Naive thymus-derived CD4-positive, alpha-beta T cell (primary cell): ENCODE measurements at regions not wholly inside any gene's neighbourhood (a gene's known extent, or its start where the extent isn't known, plus 50 kb on each side); places are given as distances from the start of the nearest gene placed in this dataset.

Experiments used
- ATAC-seq: fragments of 150-1000 bp; cut with Tn5 transposase; 2 replicates; pipeline ENCODE4 v1.10.0; 2021; ENCODE audit warnings: mild to moderate bottlenecking, moderate library complexity
- CTCF ChIA-PET: fragments of 350-600 bp; sonication (Branson Sonifier 250); formaldehyde crosslinking; loops from one replicate; lab custom pipeline; 2021; ENCODE audit warnings: antibody characterized with exemption; lab: Charles Lee
- POLR2A ChIA-PET: fragments of 350-600 bp; sonication (Branson Sonifier 250); formaldehyde crosslinking; loops from one replicate; lab custom pipeline; 2021; ENCODE audit warnings: antibody characterized with exemption, inconsistent platforms; lab: Charles Lee
- DNase-seq, 9 donors: peaks; one replicate each; pipeline versions ENCODE4 v3.0.0 to v3.0.0-alpha.2; 2020 to 2022; ENCODE audit warnings: mixed read lengths in 1 of 9
- H3K27ac ChIP-seq: one replicate; pipeline ENCODE4 v1.7.0; 2013; ENCODE audit warnings: mild to moderate bottlenecking, low read depth, low read length, moderate library complexity
- H3K27me3 ChIP-seq, 2 donors: one replicate each; pipeline ENCODE4 v1.7.0; 2013; ENCODE audit warnings: low read length in 2 of 2, mild to moderate bottlenecking in 2 of 2, moderate library complexity in 2 of 2; ENCODE audit not compliant: control insufficient read depth in 2 of 2, insufficient read depth in 2 of 2
- H3K36me3 ChIP-seq, 3 experiments: 1 replicate in 2 of 3; 2 replicates in 1 of 3; pipeline ENCODE4 v1.7.0; 2013; ENCODE audit warnings: low read length in 3 of 3, mild to moderate bottlenecking in 3 of 3, moderate library complexity in 1 of 3; ENCODE audit not compliant: insufficient read depth in 3 of 3, control insufficient read depth in 2 of 3
- H3K4me1 ChIP-seq, 2 donors: one replicate each; pipeline ENCODE4 v1.7.0; 2013; ENCODE audit warnings: low read length in 2 of 2, mild to moderate bottlenecking in 2 of 2, moderate library complexity in 1 of 2; ENCODE audit not compliant: control insufficient read depth in 2 of 2, insufficient read depth in 2 of 2
- H3K4me3 ChIP-seq: 2 replicates; pipeline ENCODE4 v1.7.0; 2013; ENCODE audit warnings: mild to moderate bottlenecking, low read length
- H3K9me3 ChIP-seq, 3 experiments: 1 replicate in 2 of 3; 2 replicates in 1 of 3; pipeline ENCODE4 v1.7.0; 2013; ENCODE audit warnings: low read length in 3 of 3; ENCODE audit not compliant: control insufficient read depth in 2 of 3
- H3K27ac Mint-ChIP-seq, 9 donors: one replicate each; pipeline ENCODE4 v1.8.0; 2020 to 2022; ENCODE audit warnings: mixed read lengths in 9 of 9, mild to moderate bottlenecking in 8 of 9, moderate library complexity in 5 of 9, inconsistent platforms in 2 of 9
- H3K27me3 Mint-ChIP-seq, 5 donors: one replicate each; pipeline ENCODE4 v1.8.0; 2021 to 2022; ENCODE audit warnings: mixed read lengths in 5 of 5, mild to moderate bottlenecking in 1 of 5
- H3K36me3 Mint-ChIP-seq, 5 donors: one replicate each; pipeline ENCODE4 v1.8.0; 2020 to 2022; ENCODE audit warnings: mixed read lengths in 5 of 5, mild to moderate bottlenecking in 3 of 5, inconsistent platforms in 1 of 5
- H3K4me1 Mint-ChIP-seq, 7 donors: one replicate each; pipeline ENCODE4 v1.8.0; 2020 to 2022; ENCODE audit warnings: mixed read lengths in 7 of 7, mild to moderate bottlenecking in 3 of 7, inconsistent platforms in 1 of 7
- H3K4me3 Mint-ChIP-seq, 10 donors: one replicate each; pipeline ENCODE4 v1.8.0; 2020 to 2022; ENCODE audit warnings: mild to moderate bottlenecking in 10 of 10, mixed read lengths in 10 of 10, moderate library complexity in 6 of 10, inconsistent platforms in 2 of 10
- H3K9me3 Mint-ChIP-seq, 11 donors: one replicate each; pipeline ENCODE4 v1.8.0; 2020 to 2022; ENCODE audit warnings: mixed read lengths in 11 of 11, mild to moderate bottlenecking in 4 of 11, inconsistent platforms in 1 of 11, moderate library complexity in 1 of 11
- intact Hi-C, 2 donors: fragments of 100-400 bp; cut with micrococcal nuclease; formaldehyde crosslinking; loops; one replicate each; pipeline ENCODE4 v1.15.1; 2023

GRCh38 chr20:11726026-11726425, 191.7 kb upstream of the BTBD3 start:
- no peak overlapping the region for H3K27ac Mint-ChIP-seq
- intact Hi-C loops: no loop called here
- no peaks in the 10 kb centered on the region for H3K4me1 Mint-ChIP-seq
- Histone ChIP-seq H3K4me3 (no peak overlapping the region), H3K36me3 (no peaks in the 10 kb centered on the region), H3K27ac (no peak overlapping the region), H3K4me1 (no peaks in the 10 kb centered on the region), H3K9me3 (no peaks in the 10 kb centered on the region), H3K27me3 (no peaks in the 10 kb centered on the region)
- ChIA-PET POLR2A (no interaction called here), CTCF (no interaction called here)
- DNase-seq: no peak
- no peaks in the 10 kb centered on the region for H3K27me3 Mint-ChIP-seq
- H3K36me3 Mint-ChIP-seq: no peaks in the 10 kb centered on the region
- peaks cover 0 to 17% (median 5%) of the 10 kb centered on the region in 11 donors for H3K9me3 Mint-ChIP-seq
- no peak for ATAC-seq
- H3K4me3 Mint-ChIP-seq: no peak overlapping the region

GRCh38 chr20:11727708-11728107, 190.0 kb upstream of the BTBD3 start:
- intact Hi-C loops: no loop called here
- Mint-ChIP-seq H3K27ac (no peak overlapping the region), H3K9me3 (peaks cover 3 to 25% (median 6%) of the 10 kb centered on the region in 11 donors), H3K4me3 (no peak overlapping the region), H3K27me3 (no peaks in the 10 kb centered on the region), H3K36me3 (no peaks in the 10 kb centered on the region), H3K4me1 (no peaks in the 10 kb centered on the region)
- POLR2A ChIA-PET: no interaction called here
- H3K27ac ChIP-seq: no peak overlapping the region
- CTCF ChIA-PET: no interaction called here
- ATAC-seq (no peak), DNase-seq (no peak)
- H3K36me3 ChIP-seq: no peaks in the 10 kb centered on the region
- no peak overlapping the region for H3K4me3 ChIP-seq
- no peaks in the 10 kb centered on the region for H3K4me1 ChIP-seq
- H3K27me3 ChIP-seq: no peaks in the 10 kb centered on the region
- H3K9me3 ChIP-seq: no peaks in the 10 kb centered on the region

- Histone ChIP-seq H3K4me3 (no peak overlapping the region), H3K27ac (no peak overlapping the region), H3K36me3 (no peaks in the 10 kb centered on the region), H3K4me1 (no peaks in the 10 kb centered on the region), H3K9me3 (no peaks in the 10 kb centered on the region), H3K27me3 (no peaks in the 10 kb centered on the region)
- intact Hi-C loops: no loop called here
- Mint-ChIP-seq H3K4me1 (no peaks in the 10 kb centered on the region), H3K4me3 (no peak overlapping the region), H3K27ac (no peak overlapping the region), H3K27me3 (no peaks in the 10 kb centered on the region), H3K36me3 (no peaks in the 10 kb centered on the region), H3K9me3 (peaks cover 3 to 27% (median 8%) of the 10 kb centered on the region in 11 donors)
- ChIA-PET CTCF (no interaction called here), POLR2A (no interaction called here)
- DNase-seq: no peak
- no peak for ATAC-seq
Observed at GRCh38 chr20:11728937-11729336, 188.8 kb upstream of the BTBD3 start.

DNA sequence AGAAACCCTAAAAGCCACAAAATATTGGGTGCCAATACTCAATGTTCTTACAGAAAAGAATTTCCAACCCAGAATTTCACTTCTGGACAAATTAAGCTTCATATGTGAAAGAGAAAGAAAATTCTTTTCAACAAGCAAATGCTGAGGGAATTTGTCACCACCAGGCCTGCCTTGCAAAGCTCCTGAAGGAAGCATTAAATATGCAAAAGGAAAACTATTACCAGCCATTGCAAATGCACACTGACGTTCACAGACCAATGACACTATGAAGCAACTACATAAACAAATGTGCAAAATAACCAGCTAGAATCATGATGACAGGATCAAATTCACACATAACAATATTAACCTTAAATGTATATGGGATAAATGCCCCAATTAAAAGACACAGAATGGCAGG, 187.9 kb upstream of the BTBD3 start:
- Histone ChIP-seq H3K27ac (no peak overlapping the region), H3K4me1 (no peaks in the 10 kb centered on the region), H3K9me3 (no peaks in the 10 kb centered on the region), H3K36me3 (no peaks in the 10 kb centered on the region), H3K27me3 (no peaks in the 10 kb centered on the region), H3K4me3 (no peak overlapping the region)
- Mint-ChIP-seq H3K4me1 (no peaks in the 10 kb centered on the region), H3K27me3 (no peaks in the 10 kb centered on the region), H3K4me3 (no peak overlapping the region), H3K36me3 (no peaks in the 10 kb centered on the region), H3K9me3 (peaks cover 4 to 27% (median 9%) of the 10 kb centered on the region in 11 donors), H3K27ac (no peak overlapping the region)
- POLR2A ChIA-PET: no interaction called here
- CTCF ChIA-PET: no interaction called here
- no peak for ATAC-seq
- DNase-seq: no peak
- intact Hi-C loops: loop anchor here in 1 of 2 donors (10.0 kb wide), 1 partner anchor 65 kb away; no protein-coding TSS in a partner anchor

DNA sequence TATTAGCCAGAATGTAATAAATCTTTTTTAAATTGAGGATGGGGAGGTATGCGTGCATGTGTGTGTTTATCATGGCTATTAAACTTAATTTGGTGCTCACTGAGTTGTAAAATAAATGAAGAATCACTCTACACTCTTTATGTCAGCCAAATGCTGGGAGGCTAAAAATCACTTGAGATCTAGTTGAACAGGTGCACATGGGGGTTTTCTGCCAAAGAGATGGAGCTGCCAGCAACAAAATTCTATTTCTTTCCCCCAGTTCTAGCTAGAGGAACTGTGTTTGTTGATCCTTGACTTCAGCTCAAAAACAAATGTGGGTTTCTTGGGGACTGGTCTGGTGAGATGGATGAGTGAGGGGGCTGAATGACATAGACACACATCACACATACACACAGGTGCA, 183.3 kb upstream of the BTBD3 start:
- ATAC-seq (no peak), DNase-seq (no peak)
- POLR2A ChIA-PET: no interaction called here
- Histone ChIP-seq H3K27me3 (no peaks in the 10 kb centered on the region), H3K4me3 (no peak overlapping the region), H3K9me3 (no peaks in the 10 kb centered on the region), H3K36me3 (no peaks in the 10 kb centered on the region), H3K4me1 (no peaks in the 10 kb centered on the region), H3K27ac (no peak overlapping the region)
- no peaks in the 10 kb centered on the region for H3K27me3 Mint-ChIP-seq
- no peaks in the 10 kb centered on the region for H3K4me1 Mint-ChIP-seq
- H3K27ac Mint-ChIP-seq: no peak overlapping the region
- peaks cover under 1 to 27% (median 7%) of the 10 kb centered on the region in 11 donors for H3K9me3 Mint-ChIP-seq
- no peak overlapping the region for H3K4me3 Mint-ChIP-seq
- intact Hi-C loops: loop anchor here in 1 of 2 donors (10.0 kb wide), 1 partner anchor 60 kb away; no protein-coding TSS in a partner anchor
- no peaks in the 10 kb centered on the region for H3K36me3 Mint-ChIP-seq
- CTCF ChIA-PET: no interaction called here

DNA sequence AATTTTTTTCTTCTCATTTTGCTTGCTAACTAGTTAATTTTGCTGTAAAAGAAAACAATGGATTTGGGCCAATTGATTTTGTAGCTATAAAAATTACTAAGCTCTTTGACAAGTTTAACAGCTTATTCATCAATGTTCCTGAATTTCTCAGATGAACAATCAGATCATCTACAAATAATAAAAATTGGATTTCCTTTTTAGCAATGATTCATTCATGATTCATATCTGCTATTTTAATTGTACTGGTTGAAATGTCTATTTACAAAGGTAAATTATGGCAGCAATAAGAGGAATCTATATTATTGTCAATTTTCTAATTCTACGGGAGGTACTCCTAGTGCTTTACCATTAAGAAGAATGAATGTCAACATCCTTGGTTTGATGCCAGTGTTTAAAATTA, 178.8 kb upstream of the BTBD3 start:
- no peak for DNase-seq
- Mint-ChIP-seq H3K9me3 (peaks cover 0 to 16% (median 4%) of the 10 kb centered on the region in 11 donors), H3K36me3 (no peaks in the 10 kb centered on the region)

DNA sequence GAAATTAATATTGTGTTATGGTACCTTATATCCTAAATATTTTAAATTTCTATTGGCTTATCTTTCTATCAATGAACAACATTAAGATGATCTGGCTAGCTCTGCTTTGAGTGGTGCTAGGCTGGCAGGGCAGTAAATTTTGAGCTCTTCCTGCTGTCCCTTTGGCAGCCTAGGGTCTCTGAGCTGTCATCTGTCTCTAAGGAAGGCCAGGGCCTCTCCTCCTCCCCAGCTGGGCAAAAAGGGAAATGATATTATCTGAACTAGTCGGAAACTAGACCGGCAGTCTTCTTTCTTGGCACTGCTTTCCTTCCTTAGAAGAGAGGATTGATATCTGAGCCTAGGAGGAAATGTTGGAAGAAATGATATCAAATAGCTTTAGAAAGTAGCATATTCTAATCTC, 176.7 kb upstream of the BTBD3 start:
- POLR2A ChIA-PET: no interaction called here
- no peak overlapping the region for H3K4me3 ChIP-seq

More for the DNA sequence above, 178.8 kb upstream of the BTBD3 start:
- CTCF ChIA-PET: no interaction called here
- no peaks in the 10 kb centered on the region for H3K4me1 Mint-ChIP-seq
- intact Hi-C loops: loop anchor here in 1 of 2 donors (10.0 kb wide), 1 partner anchor 56 kb away; no protein-coding TSS in a partner anchor
- no peaks in the 10 kb centered on the region for H3K9me3 ChIP-seq
- no peaks in the 10 kb centered on the region for H3K36me3 ChIP-seq
- H3K27me3 Mint-ChIP-seq: peaks cover 0 to 6% (median 0%) of the 10 kb centered on the region in 5 donors
- no peaks in the 10 kb centered on the region for H3K4me1 ChIP-seq
- no peaks in the 10 kb centered on the region for H3K27me3 ChIP-seq
- H3K4me3 ChIP-seq: no peak overlapping the region
- H3K4me3 Mint-ChIP-seq: no peak overlapping the region
- no peak for ATAC-seq
- no peak overlapping the region for H3K27ac Mint-ChIP-seq
- POLR2A ChIA-PET: no interaction called here
- no peak overlapping the region for H3K27ac ChIP-seq

More for the DNA sequence above, 176.7 kb upstream of the BTBD3 start:
- Mint-ChIP-seq H3K36me3 (no peaks in the 10 kb centered on the region), H3K9me3 (peaks cover 0 to 10% (median 2%) of the 10 kb centered on the region in 11 donors), H3K27ac (no peak overlapping the region), H3K27me3 (peaks cover 0 to 6% (median 0%) of the 10 kb centered on the region in 5 donors), H3K4me1 (no peaks in the 10 kb centered on the region), H3K4me3 (no peak overlapping the region)
- no peaks in the 10 kb centered on the region for H3K27me3 ChIP-seq
- intact Hi-C loops: no loop called here
- no peaks in the 10 kb centered on the region for H3K4me1 ChIP-seq
- no peak overlapping the region for H3K27ac ChIP-seq
- no peak for DNase-seq
- H3K9me3 ChIP-seq: no peaks in the 10 kb centered on the region
- no peaks in the 10 kb centered on the region for H3K36me3 ChIP-seq
- ATAC-seq: no peak
- CTCF ChIA-PET: interaction anchor here (0.6 kb wide), 1 partner anchor 73 kb away, joined by 3 read pairs; no protein-coding TSS in a partner anchor
